SJCRH30 (cell line): ENCODE measurements at regions not wholly inside any gene's neighbourhood (a gene's known extent, or its start where the extent isn't known, plus 50 kb on each side); places are given as distances from the start of the nearest gene placed in this dataset.

Source experiments
- DNase-seq, 2 experiments: peaks; one replicate each; pipeline ENCODE4 v3.0.0-alpha.2; 2015 to 2020
- H3K27ac ChIP-seq: fragments of 250-450 bp; sonication (Bioruptor Pico); 2 replicates; pipeline ENCODE4 v1.5.1; 2020; ENCODE audit warnings: mild to moderate bottlenecking, moderate library complexity
- H3K27me3 ChIP-seq: fragments of 250-450 bp; sonication (Bioruptor Pico); 2 replicates; pipeline ENCODE4 v1.5.1; 2020; ENCODE audit warnings: mild to moderate bottlenecking, moderate library complexity
- H3K36me3 ChIP-seq: fragments of 250-450 bp; sonication (Bioruptor Pico); 2 replicates; pipeline ENCODE4 v1.5.1; 2020; ENCODE audit warnings: mild to moderate bottlenecking, moderate library complexity
- H3K4me1 ChIP-seq: fragments of 250-450 bp; sonication (Bioruptor Pico); 2 replicates; pipeline ENCODE4 v1.5.1; 2020; ENCODE audit warnings: mild to moderate bottlenecking, moderate library complexity
- H3K4me3 ChIP-seq: fragments of 250-450 bp; sonication (Bioruptor Pico); 2 replicates; pipeline ENCODE4 v1.5.1; 2020; ENCODE audit warnings: mild to moderate bottlenecking, moderate library complexity
- H3K9me3 ChIP-seq: fragments of 250-450 bp; sonication (Bioruptor Pico); replicated peaks from 2 replicates; pipeline ENCODE4 v1.5.1; 2020; ENCODE audit warnings: mild to moderate bottlenecking, moderate library complexity

GRCh38 chr2:2573205-2573604 is 242.1 kb upstream of the MYT1L start:
- H3K9me3 ChIP-seq = no peaks in the 10 kb centered on the region; the same call in 1 of the 2 replicates
- no peaks in the 10 kb centered on the region for H3K4me1 ChIP-seq
- DNase-seq = no peak
- no peak overlapping the region for H3K27ac ChIP-seq
- no peaks in the 10 kb centered on the region for H3K36me3 ChIP-seq
- no peak overlapping the region for H3K4me3 ChIP-seq
- H3K27me3 ChIP-seq = no peaks in the 10 kb centered on the region

- Histone ChIP-seq H3K27ac (no peak overlapping the region), H3K9me3 (no peaks in the 10 kb centered on the region; the same call in 1 of the 2 replicates), H3K4me3 (no peak overlapping the region), H3K4me1 (no peaks in the 10 kb centered on the region), H3K27me3 (no peaks in the 10 kb centered on the region), H3K36me3 (no peaks in the 10 kb centered on the region)
- no peak for DNase-seq
Observed at GRCh38 chr2:2572393-2573204, 241.5 kb upstream of the MYT1L start.

- no peak overlapping the region for H3K4me3 ChIP-seq
- H3K4me1 ChIP-seq = no peaks in the 10 kb centered on the region
- H3K27me3 ChIP-seq = no peaks in the 10 kb centered on the region; the same call in 1 of the 2 replicates
- H3K36me3 ChIP-seq = no peaks in the 10 kb centered on the region
- H3K27ac ChIP-seq = no peak overlapping the region
- no peak for DNase-seq
- no peaks in the 10 kb centered on the region; the same call in 1 of the 2 replicates for H3K9me3 ChIP-seq
Observed at GRCh38 chr2:2571301-2572150, 240.5 kb upstream of the MYT1L start.

GRCh38 chr2:2570871-2571270 is 239.8 kb upstream of the MYT1L start:
- Histone ChIP-seq H3K4me3 (no peak overlapping the region), H3K27ac (no peak overlapping the region), H3K27me3 (no peaks in the 10 kb centered on the region; the same call in 1 of the 2 replicates), H3K4me1 (no peaks in the 10 kb centered on the region), H3K36me3 (no peaks in the 10 kb centered on the region), H3K9me3 (no peaks in the 10 kb centered on the region; the same call in 1 of the 2 replicates)
- no peak for DNase-seq

GRCh38 chr2:2570360-2570759 is 239.3 kb upstream of the MYT1L start:
- Histone ChIP-seq H3K9me3 (no peaks in the 10 kb centered on the region; the same call in 1 of the 2 replicates), H3K4me3 (no peak overlapping the region), H3K4me1 (no peaks in the 10 kb centered on the region), H3K27me3 (no peaks in the 10 kb centered on the region; the same call in 1 of the 2 replicates), H3K36me3 (no peaks in the 10 kb centered on the region), H3K27ac (no peak overlapping the region)
- no peak for DNase-seq

GRCh38 chr2:2569836-2570235 is 238.8 kb upstream of the MYT1L start:
- no peaks in the 10 kb centered on the region for H3K4me1 ChIP-seq
- no peak for DNase-seq
- H3K27me3 ChIP-seq = no peaks in the 10 kb centered on the region; the same call in 1 of the 2 replicates
- no peak overlapping the region for H3K27ac ChIP-seq
- H3K4me3 ChIP-seq = no peak overlapping the region
- H3K9me3 ChIP-seq = no peaks in the 10 kb centered on the region; the same call in 1 of the 2 replicates
- no peaks in the 10 kb centered on the region for H3K36me3 ChIP-seq

- Histone ChIP-seq H3K27me3 (no peaks in the 10 kb centered on the region; the same call in 1 of the 2 replicates), H3K27ac (no peak overlapping the region), H3K4me3 (no peak overlapping the region), H3K36me3 (no peaks in the 10 kb centered on the region), H3K4me1 (no peaks in the 10 kb centered on the region), H3K9me3 (no peaks in the 10 kb centered on the region; the same call in 1 of the 2 replicates)
- DNase-seq = no peak
Observed at GRCh38 chr2:2569306-2569705, 238.2 kb upstream of the MYT1L start.

- Histone ChIP-seq H3K4me1 (no peaks in the 10 kb centered on the region), H3K36me3 (no peaks in the 10 kb centered on the region), H3K4me3 (no peak overlapping the region), H3K27me3 (no peaks in the 10 kb centered on the region; the same call in 1 of the 2 replicates), H3K27ac (no peak overlapping the region), H3K9me3 (no peaks in the 10 kb centered on the region; the same call in 1 of the 2 replicates)
- peak in 1 of 2 experiments; percentile 9 for DNase-seq
Observed at GRCh38 chr2:2568411-2568810, 237.3 kb upstream of the MYT1L start.

- no peaks in the 10 kb centered on the region for H3K4me1 ChIP-seq
- H3K9me3 ChIP-seq = no peaks in the 10 kb centered on the region
- no peak overlapping the region for H3K27ac ChIP-seq
- no peaks in the 10 kb centered on the region for H3K36me3 ChIP-seq
- no peaks in the 10 kb centered on the region; the same call in 1 of the 2 replicates for H3K27me3 ChIP-seq
- DNase-seq = no peak
- no peak overlapping the region for H3K4me3 ChIP-seq
Observed at GRCh38 chr2:2567776-2568175, 236.7 kb upstream of the MYT1L start.

GRCh38 chr2:2566396-2567323 is 235.6 kb upstream of the MYT1L start:
- H3K4me3 ChIP-seq = no peak overlapping the region
- H3K27ac ChIP-seq = no peak overlapping the region
- no peak for DNase-seq
- H3K9me3 ChIP-seq = no peaks in the 10 kb centered on the region
- no peaks in the 10 kb centered on the region; the same call in 1 of the 2 replicates for H3K27me3 ChIP-seq
- H3K4me1 ChIP-seq = no peaks in the 10 kb centered on the region
- H3K36me3 ChIP-seq = no peaks in the 10 kb centered on the region

GRCh38 chr2:2565671-2566070 is 234.6 kb upstream of the MYT1L start:
- H3K27me3 ChIP-seq = peaks cover 2% of the 10 kb centered on the region; the same call in 1 of the 2 replicates
- no peak for DNase-seq
- no peak overlapping the region for H3K27ac ChIP-seq
- no peaks in the 10 kb centered on the region for H3K36me3 ChIP-seq
- no peaks in the 10 kb centered on the region for H3K4me1 ChIP-seq
- H3K4me3 ChIP-seq = no peak overlapping the region
- no peaks in the 10 kb centered on the region for H3K9me3 ChIP-seq

GRCh38 chr2:2564300-2565078 is 233.4 kb upstream of the MYT1L start:
- Histone ChIP-seq H3K9me3 (no peaks in the 10 kb centered on the region), H3K36me3 (no peaks in the 10 kb centered on the region)

GRCh38 chr2:2563309-2563860 is 232.3 kb upstream of the MYT1L start:
- peaks cover 4% of the 10 kb centered on the region; the same call in 1 of the 2 replicates for H3K27me3 ChIP-seq
- no peaks in the 10 kb centered on the region for H3K9me3 ChIP-seq
- no peak overlapping the region for H3K27ac ChIP-seq
- H3K4me1 ChIP-seq = no peaks in the 10 kb centered on the region
- no peak for DNase-seq
- no peaks in the 10 kb centered on the region for H3K36me3 ChIP-seq
- H3K4me3 ChIP-seq = no peak overlapping the region

More at GRCh38 chr2:2564300-2565078, 233.4 kb upstream of the MYT1L start:
- no peak for DNase-seq
- H3K4me3 ChIP-seq = no peak overlapping the region
- H3K27ac ChIP-seq = no peak overlapping the region
- H3K4me1 ChIP-seq = no peaks in the 10 kb centered on the region
- H3K27me3 ChIP-seq = peaks cover 4% of the 10 kb centered on the region; the same call in 1 of the 2 replicates
